Keratinocyte (primary cell): ENCODE measurements at regions not wholly inside any gene's neighbourhood (a gene's known extent, or its start where the extent isn't known, plus 50 kb on each side); places are given as distances from the start of the nearest gene placed in this dataset.

Experiments
- CTCF ChIP-seq, 3 experiments: IDR thresholded peaks in 1 of 3; conservative IDR thresholded peaks in 1 of 3; optimal IDR thresholded peaks in 1 of 3; 2 replicates in 2 of 3; 3 replicates in 1 of 3; pipeline versions ENCODE3 to v1.5.1; 2011; ENCODE audit warnings: low read length in 3 of 3, mild to moderate bottlenecking in 3 of 3, moderate library complexity in 2 of 3, control low read depth in 1 of 3, inconsistent platforms in 1 of 3; ENCODE audit not compliant: insufficient read depth in 2 of 3; ENCODE audit errors: extremely low read depth in 1 of 3
- EZH2 ChIP-seq: IDR thresholded peaks from one replicate; pipeline ENCODE4 v1.6.1; 2012; ENCODE audit warnings: inconsistent platforms, mild to moderate bottlenecking, low read length, moderate library complexity

DNA sequence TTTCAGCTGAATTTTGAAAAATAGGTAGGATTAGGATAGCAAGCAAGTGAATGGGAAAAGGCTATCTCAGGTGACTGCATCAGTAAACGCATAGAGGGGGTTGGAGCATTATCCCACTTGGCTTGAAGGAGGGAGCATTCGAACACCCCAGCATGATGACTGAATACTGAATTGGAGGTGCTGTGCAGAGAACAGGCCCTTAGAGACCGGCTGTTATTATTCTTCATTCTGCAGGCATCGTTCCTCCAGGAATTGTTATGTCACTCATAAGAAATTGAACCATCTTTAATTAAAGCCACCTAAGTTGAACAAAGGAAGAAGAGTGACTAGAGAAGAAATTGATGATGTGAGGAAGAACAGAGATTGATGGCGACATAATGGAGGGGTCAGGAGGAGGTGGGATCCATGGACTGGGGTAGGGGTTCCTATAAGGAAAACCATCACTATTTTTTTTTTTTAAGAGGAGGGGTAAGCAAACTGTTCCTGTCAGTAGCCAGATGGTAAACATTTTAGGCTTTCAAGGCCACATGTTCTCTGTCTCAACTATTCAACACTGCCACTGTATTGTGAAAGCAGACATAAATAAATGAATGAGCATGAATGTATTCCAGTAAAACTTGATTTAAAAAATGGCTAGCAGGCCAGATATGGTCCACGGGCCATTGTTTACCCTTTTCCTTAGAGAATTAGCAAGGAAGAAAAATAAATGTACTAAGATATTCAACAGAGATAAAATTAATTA is 264.7 kb upstream of the TAC1 start:
- no peak for TF ChIP-seq CTCF (optimal IDR thresholded peaks at IDR 0.05 in 1 of 3, IDR thresholded peaks at IDR 0.05 in 1 of 3, conservative IDR thresholded peaks at IDR 0.05 in 1 of 3; ENCODE audit: extremely low read depth in 1 of 3, insufficient read depth in 2 of 3, low read length in 3 of 3)
- TF ChIP-seq EZH2: no peak
